ENCODE measurements at regions not wholly inside any gene's neighbourhood (a gene's known extent, or its start where the extent isn't known, plus 50 kb on each side); places are given as distances from the start of the nearest gene placed in this dataset.

DNA sequence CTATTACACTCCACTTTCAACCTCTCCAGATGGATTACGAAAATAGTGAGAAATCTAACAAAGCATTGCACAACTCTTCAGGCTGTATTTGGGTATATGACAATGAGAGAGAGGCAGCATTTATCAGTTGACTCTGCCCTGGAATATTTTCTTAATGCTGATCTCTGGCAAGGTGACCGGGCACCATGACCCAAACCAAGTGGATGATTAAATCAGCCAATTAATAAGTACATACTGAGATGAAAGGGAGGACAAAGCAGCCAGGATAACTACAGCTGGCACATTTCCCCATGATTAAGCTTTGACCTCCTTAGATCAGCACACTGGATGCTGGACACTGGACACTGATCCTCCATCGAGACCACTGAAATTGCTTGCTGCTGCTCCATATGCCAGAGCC is 218.2 kb downstream of the ASCL1 start (continued):
- TF ChIP-seq, protein P1, sequence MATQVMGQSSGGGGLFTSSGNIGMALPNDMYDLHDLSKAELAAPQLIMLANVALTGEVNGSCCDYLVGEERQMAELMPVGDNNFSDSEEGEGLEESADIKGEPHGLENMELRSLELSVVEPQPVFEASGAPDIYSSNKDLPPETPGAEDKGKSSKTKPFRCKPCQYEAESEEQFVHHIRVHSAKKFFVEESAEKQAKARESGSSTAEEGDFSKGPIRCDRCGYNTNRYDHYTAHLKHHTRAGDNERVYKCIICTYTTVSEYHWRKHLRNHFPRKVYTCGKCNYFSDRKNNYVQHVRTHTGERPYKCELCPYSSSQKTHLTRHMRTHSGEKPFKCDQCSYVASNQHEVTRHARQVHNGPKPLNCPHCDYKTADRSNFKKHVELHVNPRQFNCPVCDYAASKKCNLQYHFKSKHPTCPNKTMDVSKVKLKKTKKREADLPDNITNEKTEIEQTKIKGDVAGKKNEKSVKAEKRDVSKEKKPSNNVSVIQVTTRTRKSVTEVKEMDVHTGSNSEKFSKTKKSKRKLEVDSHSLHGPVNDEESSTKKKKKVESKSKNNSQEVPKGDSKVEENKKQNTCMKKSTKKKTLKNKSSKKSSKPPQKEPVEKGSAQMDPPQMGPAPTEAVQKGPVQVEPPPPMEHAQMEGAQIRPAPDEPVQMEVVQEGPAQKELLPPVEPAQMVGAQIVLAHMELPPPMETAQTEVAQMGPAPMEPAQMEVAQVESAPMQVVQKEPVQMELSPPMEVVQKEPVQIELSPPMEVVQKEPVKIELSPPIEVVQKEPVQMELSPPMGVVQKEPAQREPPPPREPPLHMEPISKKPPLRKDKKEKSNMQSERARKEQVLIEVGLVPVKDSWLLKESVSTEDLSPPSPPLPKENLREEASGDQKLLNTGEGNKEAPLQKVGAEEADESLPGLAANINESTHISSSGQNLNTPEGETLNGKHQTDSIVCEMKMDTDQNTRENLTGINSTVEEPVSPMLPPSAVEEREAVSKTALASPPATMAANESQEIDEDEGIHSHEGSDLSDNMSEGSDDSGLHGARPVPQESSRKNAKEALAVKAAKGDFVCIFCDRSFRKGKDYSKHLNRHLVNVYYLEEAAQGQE (IDR thresholded peaks at IDR 0.05; ENCODE audit: low read depth, low read length): no peak
- TF ChIP-seq JUND (IDR thresholded peaks at IDR 0.05) (no peak), TEAD4 (IDR thresholded peaks at IDR 0.05; ENCODE audit: borderline replicate concordance, insufficient read depth) (no peak)

DNA sequence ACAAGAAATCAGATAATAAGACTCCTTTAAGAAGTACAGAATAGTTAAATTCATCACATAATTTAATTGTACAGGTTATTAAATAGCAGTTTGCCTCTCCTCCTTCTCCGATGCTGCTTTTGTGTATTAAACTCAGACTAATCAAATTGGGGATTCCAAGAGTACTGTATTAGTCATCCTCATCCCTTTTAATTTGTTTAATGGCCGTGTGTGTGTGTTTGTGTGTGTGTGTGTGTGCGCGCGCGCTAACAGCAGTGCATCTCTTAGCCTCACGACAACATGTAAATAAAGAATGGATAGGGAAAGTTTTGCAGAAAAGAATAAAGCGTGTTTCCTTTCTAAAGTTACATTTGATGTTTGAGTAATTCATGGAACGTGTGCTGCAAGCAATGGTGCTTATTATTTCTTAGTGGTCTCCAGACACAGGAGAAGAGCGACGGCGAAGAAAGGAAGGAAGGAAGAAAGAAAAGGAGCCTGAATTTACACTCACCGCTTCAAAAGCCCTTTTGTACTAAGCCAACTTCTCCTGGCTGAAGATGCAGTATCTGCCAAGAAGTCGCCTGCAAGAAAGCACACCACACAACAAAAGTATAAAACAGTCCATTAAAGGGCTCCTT is 220.3 kb downstream of the ASCL1 start:
- no peaks in the 10 kb centered on the region for H3K9me2 ChIP-seq
- no peak overlapping the region for H3K4me2 ChIP-seq
- H3K36me3 ChIP-seq (replicated peaks in 1 of 2; ENCODE audit: control insufficient read depth in 1 of 2, insufficient read depth in 2 of 2, low read length in 1 of 2): no peaks in the 10 kb centered on the region
- no peaks in the 10 kb centered on the region for H3F3A ChIP-seq (replicated peaks; ENCODE audit: insufficient read depth)
- no peaks in the 10 kb centered on the region for H3K79me2 ChIP-seq (ENCODE audit: insufficient read depth)
- no peak overlapping the region for H3K27ac ChIP-seq (ENCODE audit: low read depth in 2 of 2, low read length in 1 of 2)
- TF ChIP-seq FOXJ3 (CRISPR knock-in tag; IDR thresholded peaks at IDR 0.05) (no peak), RFX5 (IDR thresholded peaks at IDR 0.05; ENCODE audit: low read length) (no peak), TAF1 (IDR thresholded peaks at IDR 0.05; ENCODE audit: borderline replicate concordance, low read depth, low read length) (no peak), FOSL2 (IDR thresholded peaks at IDR 0.05; ENCODE audit: borderline replicate concordance, low read depth) (no peak), RAD21 (IDR thresholded peaks at IDR 0.05; ENCODE audit: low read length) (no peak), RCOR1 (IDR thresholded peaks at IDR 0.05; ENCODE audit: low read length) (no peak), SIN3A (IDR thresholded peaks at IDR 0.05; ENCODE audit: borderline replicate concordance, low read depth, low read length) (no peak)
- TF ChIP-seq, protein P2, sequence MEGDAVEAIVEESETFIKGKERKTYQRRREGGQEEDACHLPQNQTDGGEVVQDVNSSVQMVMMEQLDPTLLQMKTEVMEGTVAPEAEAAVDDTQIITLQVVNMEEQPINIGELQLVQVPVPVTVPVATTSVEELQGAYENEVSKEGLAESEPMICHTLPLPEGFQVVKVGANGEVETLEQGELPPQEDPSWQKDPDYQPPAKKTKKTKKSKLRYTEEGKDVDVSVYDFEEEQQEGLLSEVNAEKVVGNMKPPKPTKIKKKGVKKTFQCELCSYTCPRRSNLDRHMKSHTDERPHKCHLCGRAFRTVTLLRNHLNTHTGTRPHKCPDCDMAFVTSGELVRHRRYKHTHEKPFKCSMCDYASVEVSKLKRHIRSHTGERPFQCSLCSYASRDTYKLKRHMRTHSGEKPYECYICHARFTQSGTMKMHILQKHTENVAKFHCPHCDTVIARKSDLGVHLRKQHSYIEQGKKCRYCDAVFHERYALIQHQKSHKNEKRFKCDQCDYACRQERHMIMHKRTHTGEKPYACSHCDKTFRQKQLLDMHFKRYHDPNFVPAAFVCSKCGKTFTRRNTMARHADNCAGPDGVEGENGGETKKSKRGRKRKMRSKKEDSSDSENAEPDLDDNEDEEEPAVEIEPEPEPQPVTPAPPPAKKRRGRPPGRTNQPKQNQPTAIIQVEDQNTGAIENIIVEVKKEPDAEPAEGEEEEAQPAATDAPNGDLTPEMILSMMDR (IDR thresholded peaks at IDR 0.05): no peak
- 43% methylated on average over 14 of the region's 14 CpGs for WGBS (ENCODE audit: low lambda C conversion rate)
- H4K20me1 ChIP-seq (ENCODE audit: insufficient read depth): no peaks in the 10 kb centered on the region
- no peak overlapping the region for H3K4me3 ChIP-seq (ENCODE audit: low read depth in 2 of 2, low read length in 1 of 2)
- POLR2A ChIA-PET: no interaction called here
- no peaks in the 10 kb centered on the region; a peak in 2 of 4 replicates for H3K4me1 ChIP-seq (ENCODE audit: control insufficient read depth in 1 of 2, insufficient read depth in 2 of 2, low read depth in 1 of 2, low read length in 1 of 2)
- DNase-seq: no peak
- CTCF ChIA-PET: no interaction called here
- H3K9ac ChIP-seq: no peak overlapping the region
- H3K9me3 ChIP-seq: peaks cover 4% of the 10 kb centered on the region; the same call in 1 of the 2 replicates
- H3K27me3 ChIP-seq (ENCODE audit: insufficient read depth): no peaks in the 10 kb centered on the region
- no peak overlapping the region for H2AFZ ChIP-seq (ENCODE audit: low read depth)
